HUES6 (cell line): ENCODE measurements at regions not wholly inside any gene's neighbourhood (a gene's known extent, or its start where the extent isn't known, plus 50 kb on each side); places are given as distances from the start of the nearest gene placed in this dataset.

Experiments used
- H3K27ac ChIP-seq: 2 replicates; pipeline ENCODE4 v1.7.0; 2013; ENCODE audit warnings: low read depth, mild to moderate bottlenecking, low read length, inconsistent platforms
- H3K27me3 ChIP-seq: 2 replicates; pipeline ENCODE4 v1.6.1; 2013; ENCODE audit warnings: low read length; ENCODE audit not compliant: control insufficient read depth, insufficient read depth
- H3K36me3 ChIP-seq: 2 replicates; pipeline ENCODE4 v1.6.1; 2013; ENCODE audit warnings: low read length; ENCODE audit not compliant: control insufficient read depth, insufficient read depth
- H3K4me1 ChIP-seq: 2 replicates; pipeline ENCODE4 v1.6.1; 2013; ENCODE audit warnings: low read length; ENCODE audit not compliant: control insufficient read depth, insufficient read depth
- H3K4me3 ChIP-seq: 2 replicates; pipeline ENCODE4 v1.5.1; 2013; ENCODE audit warnings: low read depth, low read length
- H3K9ac ChIP-seq: one replicate; pipeline ENCODE4 v1.6.1; 2013; ENCODE audit warnings: mild to moderate bottlenecking, low read length
- H3K9me3 ChIP-seq: 2 replicates; pipeline ENCODE4 v1.6.1; 2013; ENCODE audit warnings: low read depth, low read length; ENCODE audit not compliant: control insufficient read depth, insufficient read depth

DNA sequence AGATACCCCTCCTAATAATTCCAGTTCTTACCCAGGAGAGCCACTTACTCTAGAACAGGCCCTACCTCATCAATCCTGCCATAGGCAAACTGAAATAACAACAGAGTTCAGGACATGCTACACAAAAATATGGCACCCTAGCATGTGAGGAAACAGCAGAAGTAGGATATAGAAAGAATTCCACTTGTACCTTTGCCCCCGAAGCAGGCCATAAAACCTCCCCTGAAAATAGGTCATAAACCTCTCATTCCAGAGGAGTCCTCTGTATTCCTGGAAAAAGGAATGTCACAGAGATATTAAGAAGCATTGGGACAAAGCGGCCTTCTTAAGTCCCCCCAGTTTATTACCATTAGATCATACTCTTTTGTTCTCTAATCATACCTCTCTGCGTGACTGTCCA lies 504.3 kb upstream of the MARCKS start:
- Histone ChIP-seq H3K27ac (no peak overlapping the region), H3K36me3 (no peaks in the 10 kb centered on the region), H3K9me3 (no peaks in the 10 kb centered on the region), H3K4me1 (peaks cover under 1% of the 10 kb centered on the region; the same call in 1 of the 2 replicates), H3K9ac (no peak overlapping the region), H3K27me3 (no peaks in the 10 kb centered on the region), H3K4me3 (no peak overlapping the region)

DNA sequence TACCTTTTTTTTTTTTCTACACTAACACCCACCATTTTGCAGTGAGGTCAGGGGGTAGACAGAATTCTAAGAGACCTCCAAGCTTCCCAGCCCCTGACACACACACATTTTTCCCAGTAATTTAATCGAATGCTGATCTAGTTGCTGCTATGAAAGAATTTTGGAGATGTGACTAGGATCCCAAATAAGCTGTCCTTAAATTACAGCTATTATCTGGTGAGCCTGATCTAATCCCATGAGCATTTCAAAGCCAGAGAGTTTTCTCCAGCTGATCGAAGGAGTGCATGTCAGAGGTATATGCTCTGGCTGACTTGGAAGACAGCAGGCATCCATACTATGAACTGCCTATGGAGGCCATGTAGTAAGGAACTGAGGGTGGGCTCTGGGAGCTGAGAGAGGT lies 503.8 kb upstream of the MARCKS start:
- no peaks in the 10 kb centered on the region for H3K36me3 ChIP-seq
- H3K9me3 ChIP-seq, result no peaks in the 10 kb centered on the region
- H3K9ac ChIP-seq, result no peak overlapping the region
- H3K27me3 ChIP-seq, result no peaks in the 10 kb centered on the region
- no peaks in the 10 kb centered on the region; the same call in 1 of the 2 replicates for H3K4me1 ChIP-seq
- no peak overlapping the region for H3K4me3 ChIP-seq
- no peak overlapping the region for H3K27ac ChIP-seq

DNA sequence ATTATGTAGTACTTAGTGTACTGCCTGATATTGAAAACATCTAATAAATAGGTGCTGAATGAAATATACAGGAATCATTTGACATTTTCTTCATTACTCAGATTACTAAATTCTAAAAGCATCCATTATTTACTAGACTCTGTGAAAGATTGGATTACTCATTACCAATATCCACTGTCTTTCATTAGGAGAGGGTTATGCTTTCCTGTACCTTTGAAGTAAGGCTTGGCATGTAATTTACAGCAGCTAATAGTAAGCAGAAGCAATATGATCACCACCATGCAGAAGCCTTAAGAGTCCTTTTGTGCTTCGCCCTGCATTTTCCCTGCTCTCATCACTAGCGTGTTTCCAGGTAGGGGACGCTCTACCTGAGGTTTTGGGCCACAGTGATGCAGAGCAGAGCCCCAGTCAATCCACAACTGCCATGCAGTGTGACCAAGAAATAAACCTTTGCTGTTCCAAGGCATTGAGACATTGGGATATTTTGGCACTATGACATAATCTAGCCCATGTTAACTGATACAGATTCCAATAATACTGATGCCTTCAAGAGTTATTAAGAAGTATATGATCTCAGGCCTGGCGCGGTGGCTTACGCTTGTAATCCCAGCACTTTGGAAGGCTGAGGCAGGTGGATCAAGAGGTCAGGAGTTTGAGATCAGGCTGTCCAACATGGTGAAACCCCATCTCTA lies 502.8 kb upstream of the MARCKS start:
- no peaks in the 10 kb centered on the region for H3K9me3 ChIP-seq
- H3K4me3 ChIP-seq, result no peak overlapping the region
- H3K4me1 ChIP-seq, result peaks cover 2% of the 10 kb centered on the region; the same call in 1 of the 2 replicates
- no peaks in the 10 kb centered on the region for H3K27me3 ChIP-seq
- no peak overlapping the region for H3K27ac ChIP-seq
- no peak overlapping the region for H3K9ac ChIP-seq
- H3K36me3 ChIP-seq, result no peaks in the 10 kb centered on the region

DNA sequence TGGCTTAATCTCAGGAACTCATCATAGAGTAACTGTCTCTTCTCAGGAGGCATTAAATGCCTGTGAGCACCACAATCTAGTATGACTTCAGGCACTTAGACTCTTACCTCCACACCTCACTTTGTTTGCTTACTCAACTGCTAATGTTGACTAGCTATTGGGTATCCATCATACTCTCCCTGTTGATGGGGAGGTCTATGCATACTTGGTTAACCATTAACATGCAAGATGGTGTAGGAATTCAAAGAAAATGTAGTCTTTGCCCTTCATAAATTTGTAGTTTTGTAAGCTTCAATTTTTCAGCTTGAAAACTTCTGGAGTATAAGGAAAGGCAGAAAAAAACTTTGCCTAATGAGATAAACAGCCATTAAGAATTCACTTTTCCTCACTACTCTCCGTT lies 501.0 kb upstream of the MARCKS start:
- Histone ChIP-seq H3K27me3 (no peaks in the 10 kb centered on the region), H3K36me3 (no peaks in the 10 kb centered on the region), H3K4me3 (no peak overlapping the region), H3K4me1 (peaks cover 17% of the 10 kb centered on the region), H3K27ac (no peak overlapping the region), H3K9ac (no peak overlapping the region), H3K9me3 (no peaks in the 10 kb centered on the region)

DNA sequence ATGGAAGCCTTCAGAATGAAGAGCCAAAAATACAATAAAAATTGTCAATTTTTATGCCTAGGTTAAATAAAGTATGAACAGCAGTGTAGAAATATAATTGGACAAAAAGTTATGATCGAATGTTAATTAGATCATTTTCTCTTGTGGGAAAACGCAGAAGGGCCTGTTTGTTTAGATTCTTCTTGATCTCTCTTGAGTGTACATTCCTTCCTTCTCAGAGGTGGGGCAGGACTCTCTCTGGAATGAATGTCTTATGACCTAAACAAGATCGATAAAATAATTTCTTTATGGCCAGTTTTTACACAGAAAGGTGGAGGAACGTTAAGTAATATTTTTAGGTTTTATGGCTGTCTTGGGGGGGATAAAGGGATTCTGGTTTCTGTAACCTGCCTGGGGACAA lies 500.1 kb upstream of the MARCKS start:
- no peaks in the 10 kb centered on the region for H3K36me3 ChIP-seq
- H3K9me3 ChIP-seq, result no peaks in the 10 kb centered on the region
- no peak overlapping the region for H3K9ac ChIP-seq
- no peaks in the 10 kb centered on the region for H3K27me3 ChIP-seq
- no peak overlapping the region for H3K27ac ChIP-seq
- no peak overlapping the region for H3K4me3 ChIP-seq
- H3K4me1 ChIP-seq, result peaks cover 25% of the 10 kb centered on the region

DNA sequence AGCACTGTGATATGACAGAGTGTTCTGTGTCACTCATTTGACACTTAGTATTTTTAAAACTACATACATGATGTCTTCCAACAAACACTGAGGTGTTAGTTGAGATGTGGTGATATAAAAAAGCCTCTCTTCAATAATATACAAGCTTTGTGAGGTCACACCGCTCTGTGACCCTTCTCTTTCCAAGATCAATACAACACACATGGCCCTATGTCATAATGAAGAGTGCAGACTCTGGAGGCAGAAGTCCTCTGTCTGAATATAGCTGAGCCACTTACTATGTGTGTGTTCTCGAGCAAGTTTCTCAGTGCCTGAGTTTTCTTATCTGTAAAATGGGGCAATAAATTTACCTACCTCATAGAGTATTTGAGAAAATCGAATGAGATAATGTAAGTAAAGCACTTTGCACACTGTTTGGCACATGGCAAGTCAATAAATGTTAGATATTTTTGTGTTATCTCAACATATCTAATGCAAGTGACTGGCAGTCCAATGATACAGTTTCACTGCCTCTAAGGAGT lies 499.0 kb upstream of the MARCKS start:
- Histone ChIP-seq H3K4me3 (no peak overlapping the region), H3K9me3 (no peaks in the 10 kb centered on the region), H3K9ac (no peak overlapping the region), H3K4me1 (peaks cover 36% of the 10 kb centered on the region), H3K27me3 (no peaks in the 10 kb centered on the region), H3K36me3 (no peaks in the 10 kb centered on the region), H3K27ac (no peak overlapping the region)

DNA sequence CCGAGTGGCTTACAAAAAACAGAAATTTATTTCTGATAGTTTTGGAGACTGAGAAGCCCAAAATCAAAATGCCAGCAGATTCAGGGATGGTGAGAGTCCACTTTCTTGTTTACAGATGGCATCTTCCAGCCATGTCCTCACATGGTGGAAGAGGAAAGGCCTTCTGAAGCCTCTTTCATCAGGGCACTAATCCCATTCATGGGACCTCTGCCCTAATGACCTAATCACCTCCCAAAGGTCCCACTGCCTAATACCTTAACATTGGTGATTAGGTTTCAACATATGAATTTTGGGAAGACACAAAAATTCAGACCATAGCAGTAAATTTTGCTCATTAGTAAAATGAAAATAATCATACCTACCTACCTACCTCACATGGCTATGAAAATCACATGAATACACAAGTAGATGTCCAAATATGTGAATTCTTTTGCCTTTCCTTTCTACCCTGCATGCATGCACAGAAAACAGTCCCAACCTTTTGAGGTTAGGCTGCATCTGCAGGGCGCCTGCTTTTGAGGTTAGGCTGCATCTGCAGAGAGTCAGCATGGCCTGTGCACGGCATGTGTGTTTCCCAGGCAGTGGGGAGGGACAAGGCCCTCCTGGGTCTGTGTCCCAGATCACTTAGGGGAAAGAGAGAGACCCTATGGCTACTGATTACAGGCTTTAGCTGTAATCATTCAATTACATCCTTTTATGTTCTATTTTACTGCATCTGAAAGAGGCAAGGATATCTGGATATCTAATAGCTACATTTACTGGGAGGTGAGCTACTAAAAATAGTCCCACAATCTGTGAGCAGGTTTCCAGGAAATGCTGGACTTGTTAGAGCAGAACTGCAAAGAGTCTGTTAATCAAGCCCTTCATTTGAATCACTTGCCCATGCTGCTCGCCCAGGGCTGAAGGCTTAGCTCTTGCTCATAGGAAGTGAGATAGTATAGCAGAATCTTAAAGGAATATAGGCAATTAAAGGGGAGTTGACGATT lies 497.7 kb upstream of the MARCKS start:
- H3K27ac ChIP-seq, result no peak overlapping the region
- no peaks in the 10 kb centered on the region for H3K36me3 ChIP-seq
- H3K9ac ChIP-seq, result no peak overlapping the region
- H3K9me3 ChIP-seq, result no peaks in the 10 kb centered on the region
- H3K27me3 ChIP-seq, result no peaks in the 10 kb centered on the region
- H3K4me3 ChIP-seq, result no peak overlapping the region
- H3K4me1 ChIP-seq, result peaks cover 36% of the 10 kb centered on the region

DNA sequence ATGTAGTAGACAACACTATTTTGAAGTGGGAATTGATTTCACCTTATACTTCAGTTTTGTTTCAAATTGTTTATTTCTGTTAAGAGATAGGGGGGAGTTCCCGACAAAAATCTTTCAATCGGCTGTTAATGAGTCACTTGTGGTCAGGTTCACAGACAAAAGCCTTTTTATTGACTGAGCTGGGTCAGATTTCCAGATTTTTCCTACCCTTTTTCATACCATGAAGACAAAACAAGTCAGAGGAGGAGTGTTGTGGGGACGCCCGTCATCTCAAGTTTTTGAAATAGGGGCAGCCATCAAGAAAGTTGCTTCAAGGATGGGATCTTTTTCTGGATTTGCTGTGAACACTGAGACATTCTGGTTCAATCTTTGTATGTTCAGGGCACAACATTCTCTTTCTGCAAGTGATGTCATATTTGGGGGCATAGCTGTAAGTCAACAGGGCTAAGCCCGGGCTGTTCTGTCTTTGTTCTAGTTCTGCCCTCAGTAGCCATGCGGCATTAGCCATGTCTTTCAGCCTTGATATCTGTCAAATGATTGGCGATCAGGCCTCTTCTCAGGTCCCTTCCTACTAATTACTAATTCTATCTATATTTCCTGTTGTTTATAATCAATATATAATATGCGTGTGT lies 496.0 kb upstream of the MARCKS start:
- no peak overlapping the region for H3K4me3 ChIP-seq
- peaks cover 44% of the 10 kb centered on the region for H3K4me1 ChIP-seq
- H3K27ac ChIP-seq, result no peak overlapping the region
- H3K36me3 ChIP-seq, result no peaks in the 10 kb centered on the region
- no peak overlapping the region for H3K9ac ChIP-seq
- no peaks in the 10 kb centered on the region for H3K9me3 ChIP-seq
- H3K27me3 ChIP-seq, result no peaks in the 10 kb centered on the region

DNA sequence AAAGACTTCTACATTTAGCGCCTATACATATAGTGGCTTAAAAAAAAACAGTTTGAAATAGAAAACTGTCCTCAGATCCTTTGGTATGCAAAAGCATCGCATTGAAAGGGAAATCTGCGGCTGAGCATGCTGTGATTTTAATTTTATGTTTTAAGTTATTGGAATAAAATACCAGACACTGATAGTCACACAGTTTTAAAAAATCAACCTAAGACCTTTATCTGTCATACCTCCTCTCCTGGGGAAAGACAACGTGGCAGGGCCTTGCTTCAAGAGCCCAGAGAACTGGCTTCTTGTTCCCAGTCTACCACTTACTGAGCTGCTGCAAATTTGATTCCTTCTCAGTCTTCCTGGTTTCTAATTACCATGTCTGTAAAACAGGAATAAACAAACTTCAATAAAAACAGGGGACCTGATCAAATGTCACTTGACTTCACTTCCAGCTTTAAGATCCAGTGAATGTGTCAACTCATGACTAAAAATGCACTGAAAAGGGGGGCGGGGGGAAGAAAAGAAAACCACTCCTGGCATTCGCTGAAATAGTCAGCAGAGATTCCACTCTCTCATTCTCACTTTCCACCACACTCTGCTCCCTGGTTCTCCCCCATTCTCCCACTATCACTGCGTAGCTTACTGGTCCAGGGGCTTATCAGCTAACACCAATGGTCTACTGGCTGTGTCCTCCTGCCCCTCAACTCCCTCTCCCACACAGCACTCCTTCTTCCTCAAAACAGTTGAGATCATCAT lies 494.7 kb upstream of the MARCKS start:
- no peak overlapping the region for H3K27ac ChIP-seq
- no peaks in the 10 kb centered on the region for H3K9me3 ChIP-seq
- peak overlapping the region; percentile 20; the same call in 1 of the 2 replicates for H3K4me3 ChIP-seq
- no peaks in the 10 kb centered on the region for H3K36me3 ChIP-seq
- no peaks in the 10 kb centered on the region for H3K27me3 ChIP-seq
- H3K4me1 ChIP-seq, result peaks cover 44% of the 10 kb centered on the region
- no peak overlapping the region for H3K9ac ChIP-seq

DNA sequence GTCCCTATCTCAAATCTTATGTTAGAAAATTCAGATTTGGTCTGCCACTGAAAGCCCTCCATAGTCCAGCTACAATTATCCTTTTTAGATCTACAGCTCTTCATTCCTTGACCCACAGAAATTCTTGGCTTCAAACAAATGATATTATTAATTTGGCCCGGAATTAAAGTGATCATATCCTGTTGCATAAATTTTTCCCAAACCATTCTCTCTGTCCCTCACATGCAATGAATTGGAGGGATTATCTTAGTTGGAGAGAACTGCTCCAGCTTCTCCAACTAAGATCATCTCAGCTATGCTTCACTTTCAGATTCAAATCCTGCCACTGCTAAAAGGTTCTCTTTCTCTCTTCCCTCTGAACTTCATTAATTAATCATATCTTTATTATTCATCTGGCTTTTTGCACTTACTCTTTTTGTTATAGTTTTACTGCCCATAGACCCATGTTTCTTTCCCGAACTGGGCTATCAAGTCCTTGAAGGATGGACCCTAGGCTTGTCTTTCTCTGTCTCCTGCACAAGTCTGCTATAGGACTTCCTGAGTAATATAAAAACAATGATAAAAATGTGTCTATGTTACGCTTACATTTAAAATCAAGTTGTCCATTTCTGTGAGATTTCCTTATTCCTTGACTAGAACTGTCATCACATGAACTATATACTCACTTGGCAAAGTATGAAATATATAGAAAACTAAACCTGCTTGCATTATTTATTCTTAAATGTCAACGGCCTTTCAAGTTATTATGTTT lies 493.9 kb upstream of the MARCKS start:
- H3K9ac ChIP-seq, result no peak overlapping the region
- H3K27me3 ChIP-seq, result no peaks in the 10 kb centered on the region
- no peaks in the 10 kb centered on the region for H3K9me3 ChIP-seq
- peaks cover 44% of the 10 kb centered on the region for H3K4me1 ChIP-seq
- H3K4me3 ChIP-seq, result peak overlapping the region; percentile 20; the same call in 1 of the 2 replicates
- no peak overlapping the region for H3K27ac ChIP-seq
- H3K36me3 ChIP-seq, result no peaks in the 10 kb centered on the region
